ENCODE measurements at regions not wholly inside any gene's neighbourhood (a gene's known extent, or its start where the extent isn't known, plus 50 kb on each side); places are given as distances from the start of the nearest gene placed in this dataset.
"Not testable (repeated sequence)": the region's sequence is repeated elsewhere in the genome, so short reads cannot be mapped to it uniquely, and the experiment has no call there.

- Histone ChIP-seq H3K4me3 (no peak overlapping the region), H3K4me1 (replicated peaks) (no peaks in the 10 kb centered on the region), H3K36me3 (no peaks in the 10 kb centered on the region), H3K9me3 (no peaks in the 10 kb centered on the region), H3K27ac (no peak overlapping the region), H3K27me3 (replicated peaks; ENCODE audit: insufficient read depth) (no peaks in the 10 kb centered on the region)
- intact Hi-C loops (cut with DNase I) = no loop called here
- TF ChIP-seq CTCF (IDR thresholded peaks at IDR 0.05) (no peak), POLR2AphosphoS5 (IDR thresholded peaks at IDR 0.05) (no peak), POLR2A (IDR thresholded peaks at IDR 0.05) (no peak)
- 86% methylated on average over 6 of the region's 6 CpGs for WGBS
- DNase-seq (ENCODE audit: low spot score) = no peak
Observed at GRCh38 chr10:65628493-65629139, 1297.2 kb upstream of the LRRTM3 start.

- Histone ChIP-seq H3K27ac (no peak overlapping the region), H3K4me3 (no peak overlapping the region), H3K27me3 (replicated peaks; ENCODE audit: insufficient read depth) (no peaks in the 10 kb centered on the region), H3K9me3 (no peaks in the 10 kb centered on the region), H3K36me3 (no peaks in the 10 kb centered on the region), H3K4me1 (replicated peaks) (no peaks in the 10 kb centered on the region)
- intact Hi-C loops (cut with DNase I) = no loop called here
- TF ChIP-seq POLR2A (IDR thresholded peaks at IDR 0.05) (no peak), POLR2AphosphoS5 (IDR thresholded peaks at IDR 0.05) (no peak), CTCF (IDR thresholded peaks at IDR 0.05) (no peak)
- WGBS = 45% methylated on average over 1 of the region's 1 CpG
- no peak for DNase-seq (ENCODE audit: low spot score)
Observed at GRCh38 chr10:65660006-65660405, 1265.8 kb upstream of the LRRTM3 start.

- Histone ChIP-seq H3K36me3 (no peaks in the 10 kb centered on the region), H3K4me3 (no peak overlapping the region), H3K27me3 (replicated peaks; ENCODE audit: insufficient read depth) (no peaks in the 10 kb centered on the region), H3K27ac (no peak overlapping the region), H3K9me3 (no peaks in the 10 kb centered on the region), H3K4me1 (replicated peaks) (no peaks in the 10 kb centered on the region)
- DNase-seq (ENCODE audit: low spot score) = no peak
- TF ChIP-seq POLR2A (IDR thresholded peaks at IDR 0.05) (no peak), CTCF (IDR thresholded peaks at IDR 0.05) (no peak), POLR2AphosphoS5 (IDR thresholded peaks at IDR 0.05) (no peak)
- 89% methylated on average over 3 of the region's 3 CpGs for WGBS
- intact Hi-C loops (cut with DNase I) = no loop called here
Observed at GRCh38 chr10:65670087-65670486, 1255.7 kb upstream of the LRRTM3 start.

- intact Hi-C loops (cut with DNase I); H3K9me3 ChIP-seq; DNase-seq (ENCODE audit: low spot score); H3K36me3 ChIP-seq; H3K27ac ChIP-seq; H3K4me3 ChIP-seq; H3K4me1 ChIP-seq (replicated peaks); H3K27me3 ChIP-seq (replicated peaks; ENCODE audit: insufficient read depth): not testable (repeated sequence)
- 92% methylated on average over 1 of the region's 1 CpG for WGBS
Observed at GRCh38 chr10:65670596-65670995, 1255.2 kb upstream of the LRRTM3 start.

- no peaks in the 10 kb centered on the region for H3K9me3 ChIP-seq
- DNase-seq (ENCODE audit: low spot score) = no peak
- no peaks in the 10 kb centered on the region for H3K27me3 ChIP-seq (replicated peaks; ENCODE audit: insufficient read depth)
- TF ChIP-seq POLR2A (IDR thresholded peaks at IDR 0.05) (no peak), CTCF (IDR thresholded peaks at IDR 0.05) (no peak), POLR2AphosphoS5 (IDR thresholded peaks at IDR 0.05) (no peak)
- 71% methylated on average over 7 of the region's 7 CpGs for WGBS
- no peaks in the 10 kb centered on the region for H3K4me1 ChIP-seq (replicated peaks)
- H3K27ac ChIP-seq = no peak overlapping the region
- intact Hi-C loops (cut with DNase I) = no loop called here
- no peaks in the 10 kb centered on the region for H3K36me3 ChIP-seq
- H3K4me3 ChIP-seq = no peak overlapping the region
Observed at GRCh38 chr10:65675236-65675635, 1250.6 kb upstream of the LRRTM3 start.
